ENCODE measurements at regions not wholly inside any gene's neighbourhood (a gene's known extent, or its start where the extent isn't known, plus 50 kb on each side); places are given as distances from the start of the nearest gene placed in this dataset.

DNA sequence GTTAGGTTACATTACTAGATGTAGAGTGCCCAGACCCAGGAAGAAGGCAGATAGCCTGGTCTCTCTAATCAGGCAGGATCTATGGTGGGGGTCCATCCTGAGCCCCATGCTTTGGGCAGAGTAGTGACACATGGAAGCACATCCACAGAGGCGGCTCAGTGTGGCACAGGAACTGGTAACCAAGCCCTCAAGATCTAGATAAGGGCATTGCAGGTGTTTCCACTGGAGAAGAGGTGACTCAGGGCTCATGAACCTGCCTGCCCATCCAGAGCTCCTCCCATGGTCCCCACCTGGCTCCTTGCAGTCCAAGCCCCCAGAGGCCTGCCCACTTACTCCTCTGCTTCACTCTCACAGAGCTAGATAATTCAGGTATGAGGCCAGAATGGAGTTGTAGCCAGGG, 62.0 kb upstream of the TMEM132E start:
- intact Hi-C loops (cut with DNase I): no loop called here
- H3K4me3 ChIP-seq: no peak overlapping the region
- no peaks in the 10 kb centered on the region for H3K4me1 ChIP-seq (ENCODE audit: insufficient read depth)
- no peak for TF ChIP-seq POLR2A (IDR thresholded peaks at IDR 0.05)
- TF ChIP-seq, protein P1, sequence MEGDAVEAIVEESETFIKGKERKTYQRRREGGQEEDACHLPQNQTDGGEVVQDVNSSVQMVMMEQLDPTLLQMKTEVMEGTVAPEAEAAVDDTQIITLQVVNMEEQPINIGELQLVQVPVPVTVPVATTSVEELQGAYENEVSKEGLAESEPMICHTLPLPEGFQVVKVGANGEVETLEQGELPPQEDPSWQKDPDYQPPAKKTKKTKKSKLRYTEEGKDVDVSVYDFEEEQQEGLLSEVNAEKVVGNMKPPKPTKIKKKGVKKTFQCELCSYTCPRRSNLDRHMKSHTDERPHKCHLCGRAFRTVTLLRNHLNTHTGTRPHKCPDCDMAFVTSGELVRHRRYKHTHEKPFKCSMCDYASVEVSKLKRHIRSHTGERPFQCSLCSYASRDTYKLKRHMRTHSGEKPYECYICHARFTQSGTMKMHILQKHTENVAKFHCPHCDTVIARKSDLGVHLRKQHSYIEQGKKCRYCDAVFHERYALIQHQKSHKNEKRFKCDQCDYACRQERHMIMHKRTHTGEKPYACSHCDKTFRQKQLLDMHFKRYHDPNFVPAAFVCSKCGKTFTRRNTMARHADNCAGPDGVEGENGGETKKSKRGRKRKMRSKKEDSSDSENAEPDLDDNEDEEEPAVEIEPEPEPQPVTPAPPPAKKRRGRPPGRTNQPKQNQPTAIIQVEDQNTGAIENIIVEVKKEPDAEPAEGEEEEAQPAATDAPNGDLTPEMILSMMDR (IDR thresholded peaks at IDR 0.05): no peak
- no peak for TF ChIP-seq EP300 (IDR thresholded peaks at IDR 0.05)
- no peak for DNase-seq
- H3K9me3 ChIP-seq: no peaks in the 10 kb centered on the region
- no peaks in the 10 kb centered on the region for H3K27me3 ChIP-seq
- H3K27ac ChIP-seq: no peak overlapping the region
- H3K36me3 ChIP-seq: no peaks in the 10 kb centered on the region
- 83 to 100% (median 100%) methylated on average over 1 of the region's 1 CpG for WGBS, 3 donors

DNA sequence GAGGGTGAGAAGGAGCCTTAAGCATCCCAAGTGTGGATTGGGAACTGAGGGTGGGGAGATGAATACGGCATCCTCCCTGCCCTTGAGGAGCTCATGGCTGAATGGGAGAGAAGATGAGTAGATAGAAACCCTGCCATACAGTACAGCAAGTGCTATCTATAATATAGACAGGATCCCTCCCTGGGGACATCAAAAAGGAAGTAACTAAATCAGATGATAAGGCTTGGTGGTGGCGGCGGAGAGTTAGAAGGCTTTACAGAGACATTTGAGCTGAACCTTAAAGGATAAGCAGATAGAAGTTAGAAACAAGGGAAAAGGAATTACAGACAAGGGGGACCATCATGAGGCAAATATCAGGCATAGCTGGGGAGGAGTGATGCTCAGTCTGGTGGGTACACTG, 67.5 kb upstream of the TMEM132E start:
- DNase-seq: no peak
- Histone ChIP-seq H3K27me3 (no peaks in the 10 kb centered on the region), H3K36me3 (no peaks in the 10 kb centered on the region), H3K4me1 (ENCODE audit: insufficient read depth) (no peaks in the 10 kb centered on the region), H3K27ac (no peak overlapping the region), H3K4me3 (no peak overlapping the region), H3K9me3 (no peaks in the 10 kb centered on the region)
- TF ChIP-seq POLR2A (IDR thresholded peaks at IDR 0.05) (no peak), EP300 (IDR thresholded peaks at IDR 0.05) (no peak)
- TF ChIP-seq, protein P1 (IDR thresholded peaks at IDR 0.05): no peak
- intact Hi-C loops (cut with DNase I): no loop called here
- 65 to 81% (median 67%) methylated on average over 3 of the region's 3 CpGs for WGBS, 3 donors

GRCh38 chr17:34511265-34511664, 68.1 kb upstream of the TMEM132E start:
- Histone ChIP-seq H3K36me3 (no peaks in the 10 kb centered on the region), H3K4me1 (ENCODE audit: insufficient read depth) (no peaks in the 10 kb centered on the region), H3K4me3 (no peak overlapping the region), H3K27ac (no peak overlapping the region), H3K9me3 (no peaks in the 10 kb centered on the region), H3K27me3 (no peaks in the 10 kb centered on the region)
- WGBS, 3 donors: 31 to 45% (median 42%) methylated on average over 3 of the region's 3 CpGs
- TF ChIP-seq, protein P1 (IDR thresholded peaks at IDR 0.05): no peak
- TF ChIP-seq EP300 (IDR thresholded peaks at IDR 0.05): no peak
- no peak for TF ChIP-seq POLR2A (IDR thresholded peaks at IDR 0.05)
- intact Hi-C loops (cut with DNase I): no loop called here
- DNase-seq: no peak

- H3K36me3 ChIP-seq: no peaks in the 10 kb centered on the region
- no peaks in the 10 kb centered on the region for H3K9me3 ChIP-seq
- no peak for TF ChIP-seq EP300 (IDR thresholded peaks at IDR 0.05)
- TF ChIP-seq, protein P1 (IDR thresholded peaks at IDR 0.05): no peak
- TF ChIP-seq POLR2A (IDR thresholded peaks at IDR 0.05): no peak
- intact Hi-C loops (cut with DNase I): no loop called here
- DNase-seq: no peak
- WGBS, 3 donors: 61 to 64% (median 61%) methylated on average over 3 of the region's 3 CpGs
- H3K27ac ChIP-seq: no peak overlapping the region
- peaks cover 4% of the 10 kb centered on the region for H3K4me1 ChIP-seq (ENCODE audit: insufficient read depth)
- H3K4me3 ChIP-seq: no peak overlapping the region
- H3K27me3 ChIP-seq: no peaks in the 10 kb centered on the region
Observed at GRCh38 chr17:34504814-34505484, 74.4 kb upstream of the TMEM132E start.
